ENCODE measurements at regions not wholly inside any gene's neighbourhood (a gene's known extent, or its start where the extent isn't known, plus 50 kb on each side); places are given as distances from the start of the nearest gene placed in this dataset.

GRCh38 chr3:187618722-187619121 lies 51.5 kb downstream of the SST start:
- DNase-seq = no peak

GRCh38 chr3:187617213-187617612 lies 53.0 kb downstream of the SST start:
- no peak for DNase-seq

- peak in 3 of 4 experiments; percentile 8 to 12 (median 10) for DNase-seq
These were observed 53.8 kb downstream of the SST start for GRCh38 chr3:187616307-187616972.

- no peak for DNase-seq
These were observed 54.6 kb downstream of the SST start for GRCh38 chr3:187615630-187616029.

- no peak for DNase-seq
These were observed 57.5 kb downstream of the SST start for GRCh38 chr3:187612656-187613055.

GRCh38 chr3:187610981-187611511 lies 59.1 kb downstream of the SST start:
- DNase-seq = no peak

GRCh38 chr3:187594272-187594671 lies 75.9 kb downstream of the SST start:
- DNase-seq = no peak

GRCh38 chr3:187593451-187593850 lies 76.7 kb downstream of the SST start:
- DNase-seq = no peak

- DNase-seq = no peak
These were observed 79.2 kb downstream of the SST start for GRCh38 chr3:187590861-187591576.

- DNase-seq = no peak
These were observed 83.1 kb downstream of the SST start for GRCh38 chr3:187587076-187587475.

- no peak for DNase-seq
These were observed 84.0 kb downstream of the SST start for GRCh38 chr3:187586226-187586625.

- DNase-seq = no peak
These were observed 97.8 kb downstream of the SST start for GRCh38 chr3:187572441-187572840.

GRCh38 chr3:187571701-187572100 lies 98.5 kb downstream of the SST start:
- DNase-seq = no peak

GRCh38 chr3:187570776-187571175 lies 99.4 kb downstream of the SST start:
- no peak for DNase-seq

GRCh38 chr3:187568171-187568570 lies 102.0 kb downstream of the SST start:
- DNase-seq = no peak

- no peak for DNase-seq
These were observed 102.5 kb downstream of the SST start for GRCh38 chr3:187567661-187568121.

GRCh38 chr3:187567021-187567420 lies 103.2 kb downstream of the SST start:
- no peak for DNase-seq

- DNase-seq = no peak
These were observed 104.5 kb downstream of the SST start for GRCh38 chr3:187565701-187566100.

- no peak for DNase-seq
These were observed 111.2 kb downstream of the SST start for GRCh38 chr3:187558990-187559389.

GRCh38 chr3:187551416-187551815 lies 118.8 kb downstream of the SST start:
- no peak for DNase-seq

- DNase-seq = no peak
These were observed 119.7 kb downstream of the SST start for GRCh38 chr3:187550446-187550845.

- no peak for DNase-seq
These were observed 124.8 kb downstream of the SST start for GRCh38 chr3:187545366-187545765.

GRCh38 chr3:187544326-187544725 lies 125.9 kb downstream of the SST start:
- DNase-seq = no peak

GRCh38 chr3:187540847-187541246 lies 129.3 kb downstream of the SST start:
- no peak for DNase-seq
